D721Med (cell line): ENCODE measurements at regions not wholly inside any gene's neighbourhood (a gene's known extent, or its start where the extent isn't known, plus 50 kb on each side); places are given as distances from the start of the nearest gene placed in this dataset.

Experiments used
- DNase-seq: peaks from one replicate; pipeline ENCODE4 v3.0.0; 2011; ENCODE audit warnings: low spot score; ENCODE audit not compliant: insufficient read length
- FAIRE-seq: peaks from 2 replicates; lab custom pipeline; 2011; peaks lifted over from hg19 to GRCh38; lab: Jason Lieb, UNC
- TF ChIP-seq, protein P1 (sequence below): IDR thresholded peaks from 2 replicates; pipeline ENCODE4 v1.5.1; 2012; ENCODE audit warnings: mild to moderate bottlenecking, control low read depth; ENCODE audit not compliant: insufficient read depth; ENCODE audit errors: missing control alignments

DNA sequence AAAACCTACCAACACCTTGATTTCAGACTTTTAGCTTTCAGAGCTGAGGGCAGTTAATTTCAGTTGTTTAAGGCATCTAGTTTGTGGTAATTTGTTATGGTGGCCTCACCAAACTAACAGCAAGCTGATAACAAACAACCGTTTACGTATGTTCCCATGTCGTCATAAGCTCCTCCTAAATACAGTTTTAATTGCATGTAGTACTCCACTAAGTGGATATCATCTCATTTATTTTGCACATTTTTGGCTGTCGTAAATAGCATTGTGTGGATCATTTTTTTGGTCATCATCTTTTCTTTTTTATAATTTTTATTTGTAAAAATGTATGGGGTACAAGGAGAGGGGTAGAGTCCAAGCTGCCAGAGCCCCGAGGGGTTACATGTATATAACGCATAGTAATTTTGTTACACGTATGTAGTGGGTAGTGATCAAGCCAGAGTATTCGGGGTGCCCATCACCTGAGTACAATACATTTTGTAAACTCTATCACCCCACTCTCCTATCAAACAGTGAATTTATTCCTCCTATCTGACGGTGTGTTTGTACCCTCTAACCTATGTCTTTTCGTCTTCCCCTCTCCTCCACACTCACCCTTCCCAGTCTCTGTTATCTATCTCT lies 89.2 kb upstream of the MYCN start:
- FAIRE-seq (no peak), DNase-seq (no peak)
- TF ChIP-seq, protein P1, sequence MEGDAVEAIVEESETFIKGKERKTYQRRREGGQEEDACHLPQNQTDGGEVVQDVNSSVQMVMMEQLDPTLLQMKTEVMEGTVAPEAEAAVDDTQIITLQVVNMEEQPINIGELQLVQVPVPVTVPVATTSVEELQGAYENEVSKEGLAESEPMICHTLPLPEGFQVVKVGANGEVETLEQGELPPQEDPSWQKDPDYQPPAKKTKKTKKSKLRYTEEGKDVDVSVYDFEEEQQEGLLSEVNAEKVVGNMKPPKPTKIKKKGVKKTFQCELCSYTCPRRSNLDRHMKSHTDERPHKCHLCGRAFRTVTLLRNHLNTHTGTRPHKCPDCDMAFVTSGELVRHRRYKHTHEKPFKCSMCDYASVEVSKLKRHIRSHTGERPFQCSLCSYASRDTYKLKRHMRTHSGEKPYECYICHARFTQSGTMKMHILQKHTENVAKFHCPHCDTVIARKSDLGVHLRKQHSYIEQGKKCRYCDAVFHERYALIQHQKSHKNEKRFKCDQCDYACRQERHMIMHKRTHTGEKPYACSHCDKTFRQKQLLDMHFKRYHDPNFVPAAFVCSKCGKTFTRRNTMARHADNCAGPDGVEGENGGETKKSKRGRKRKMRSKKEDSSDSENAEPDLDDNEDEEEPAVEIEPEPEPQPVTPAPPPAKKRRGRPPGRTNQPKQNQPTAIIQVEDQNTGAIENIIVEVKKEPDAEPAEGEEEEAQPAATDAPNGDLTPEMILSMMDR, result no peak

DNA sequence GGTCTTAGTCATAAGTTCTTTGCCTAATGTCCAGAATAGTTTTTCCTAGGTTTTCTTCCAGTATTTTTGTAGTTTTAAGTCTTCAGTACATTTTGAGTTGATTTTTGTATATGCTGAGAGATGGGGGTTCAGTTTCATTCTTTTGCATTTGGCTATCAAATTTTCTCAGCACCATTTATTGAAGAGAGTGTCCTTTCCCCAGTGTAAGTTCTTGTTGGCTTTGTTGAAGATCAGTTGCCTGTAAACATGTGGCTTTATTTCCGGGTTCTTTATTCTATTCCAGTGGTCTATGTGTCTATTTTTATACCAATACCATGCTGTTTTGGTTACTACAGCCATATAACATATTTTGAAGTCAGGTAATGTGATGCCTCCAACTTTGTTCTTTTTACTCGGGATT lies 87.5 kb upstream of the MYCN start:
- TF ChIP-seq, protein P1, result no peak
- FAIRE-seq (no peak), DNase-seq (no peak)

DNA sequence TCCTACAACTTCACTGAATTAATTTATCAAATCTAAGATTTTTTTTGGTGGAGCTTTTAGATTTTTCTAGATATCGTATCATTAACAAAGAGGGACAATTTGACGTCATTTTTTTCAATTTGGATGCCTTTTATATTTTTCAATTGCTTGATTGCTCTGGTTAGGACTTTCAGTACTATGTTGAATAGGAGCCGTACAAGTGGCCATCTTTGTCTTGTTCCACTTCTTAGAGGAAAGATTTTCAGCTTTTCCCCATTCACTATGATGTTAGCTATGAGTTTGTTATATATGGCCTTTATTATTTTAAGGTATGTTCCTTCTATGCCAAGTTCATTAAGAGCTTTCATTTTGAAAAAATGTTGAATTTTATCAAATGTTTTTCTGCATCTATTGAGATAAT lies 86.4 kb upstream of the MYCN start:
- TF ChIP-seq, protein P1, result no peak

DNA sequence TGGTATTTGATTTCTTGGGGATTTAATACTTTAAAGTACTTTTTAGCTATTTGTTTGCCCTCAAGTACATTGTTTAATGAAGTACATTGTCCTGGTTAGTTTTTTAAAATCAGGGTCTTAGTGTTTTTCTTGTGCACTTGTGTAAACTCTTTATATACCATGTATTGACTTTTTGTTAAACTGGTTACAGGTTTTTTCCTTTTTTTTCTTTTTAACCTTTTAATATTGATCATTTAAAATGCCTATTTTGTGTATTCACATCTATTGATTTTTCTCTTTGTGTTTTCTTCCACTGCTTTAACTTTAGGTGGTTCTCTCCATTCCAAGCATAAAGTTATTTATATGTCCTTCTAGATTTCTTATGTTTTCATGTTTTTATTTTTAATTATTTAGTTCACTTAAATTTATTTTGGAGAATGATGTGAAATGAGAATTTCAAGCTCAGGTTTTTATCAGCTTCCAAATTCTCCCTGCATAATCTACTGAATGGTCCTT lies 84.5 kb upstream of the MYCN start:
- TF ChIP-seq, protein P1, result no peak
- no peak for FAIRE-seq

More for the DNA sequence above, 86.4 kb upstream of the MYCN start:
- FAIRE-seq, result no peak
- no peak for DNase-seq

DNA sequence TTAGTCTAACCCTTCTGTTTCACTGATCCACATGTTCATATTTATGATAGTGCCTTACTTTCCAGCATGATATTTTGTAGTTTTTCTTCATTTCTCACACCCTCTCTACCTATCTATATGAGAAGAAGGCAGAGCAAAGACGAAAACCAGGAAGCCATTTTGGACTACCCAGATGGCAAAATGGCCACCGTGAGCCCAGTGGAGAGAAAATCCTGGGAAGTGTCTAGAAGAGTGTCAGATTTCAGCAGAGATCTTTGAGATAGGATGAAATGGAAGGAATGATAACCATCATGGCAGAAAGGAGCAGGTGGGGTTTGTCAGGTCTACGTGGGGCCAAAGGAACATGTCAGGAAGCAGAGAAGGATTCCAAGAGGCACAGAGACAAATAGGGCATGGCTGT lies 84.0 kb upstream of the MYCN start:
- DNase-seq (no peak), FAIRE-seq (no peak)
- TF ChIP-seq, protein P1, result no peak

More for the DNA sequence above, 84.5 kb upstream of the MYCN start:
- no peak for DNase-seq

DNA sequence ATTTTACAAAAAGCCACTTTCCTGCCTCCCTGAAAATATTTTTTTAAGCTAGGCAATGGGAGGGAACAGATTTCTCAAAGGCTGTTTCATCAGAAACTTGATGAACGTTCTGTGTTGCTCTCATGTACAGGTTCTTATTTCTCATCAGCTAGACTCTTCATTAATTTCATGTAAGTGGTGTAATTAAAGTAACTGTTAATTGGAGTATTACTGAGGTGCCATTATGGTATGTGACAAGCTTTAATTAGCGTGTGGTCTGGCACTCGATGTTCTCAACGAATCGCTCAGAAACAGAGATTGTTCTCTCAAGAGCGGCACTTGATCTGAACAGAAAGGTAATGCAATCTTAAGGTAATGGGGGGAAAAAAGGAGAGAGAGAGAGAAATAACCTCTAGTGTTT lies 81.9 kb upstream of the MYCN start:
- DNase-seq, result no peak

DNA sequence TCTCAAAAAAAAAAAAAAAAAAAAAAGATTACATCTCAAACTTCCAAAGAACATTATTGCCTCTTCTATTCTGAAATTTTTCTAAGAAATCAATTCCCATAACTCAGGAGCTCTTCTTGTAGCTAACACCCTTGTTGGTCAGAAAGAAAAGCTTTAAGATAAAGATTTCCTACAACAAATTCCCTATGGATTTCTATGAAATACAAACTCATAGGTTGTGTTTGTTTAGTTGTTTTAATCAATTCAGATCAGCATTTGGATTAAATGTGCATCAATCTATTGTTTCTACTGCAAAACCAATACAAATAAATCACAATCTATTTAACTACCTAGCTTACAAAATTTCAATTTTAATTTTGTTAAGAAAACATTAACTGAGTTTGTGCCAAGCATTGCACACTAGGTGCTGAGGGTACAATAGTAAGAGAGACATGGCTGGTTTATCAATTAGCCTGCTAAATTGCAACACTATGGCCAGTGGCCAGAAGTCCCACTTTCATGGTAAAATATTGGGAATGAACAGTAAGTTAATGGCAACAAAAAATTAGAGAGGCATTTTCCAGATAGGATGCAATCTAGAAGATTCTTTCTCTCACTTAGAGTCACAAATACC lies 80.2 kb upstream of the MYCN start:
- TF ChIP-seq, protein P1, result no peak
- no peak for DNase-seq
- no peak for FAIRE-seq

More for the DNA sequence above, 81.9 kb upstream of the MYCN start:
- FAIRE-seq, result no peak
- TF ChIP-seq, protein P1, result no peak
